Subcutaneous abdominal adipose tissue (tissue), 5 donors: ENCODE measurements at regions not wholly inside any gene's neighbourhood (a gene's known extent, or its start where the extent isn't known, plus 50 kb on each side); places are given as distances from the start of the nearest gene placed in this dataset.

Experiments
- H3K27ac ChIP-seq: one replicate; pipeline ENCODE4 v1.7.0; 2013; ENCODE audit warnings: low read depth, mild to moderate bottlenecking, inconsistent platforms, low read length, moderate library complexity
- H3K27me3 ChIP-seq, 5 donors: one replicate each; pipeline ENCODE4 v1.7.0; 2013; ENCODE audit warnings: low read length in 5 of 5, inconsistent platforms in 1 of 5; ENCODE audit not compliant: control insufficient read depth in 5 of 5, insufficient read depth in 4 of 5
- H3K36me3 ChIP-seq, 5 donors: one replicate each; pipeline ENCODE4 v1.7.0; 2013; ENCODE audit warnings: low read length in 5 of 5; ENCODE audit not compliant: control insufficient read depth in 5 of 5, insufficient read depth in 5 of 5
- H3K4me1 ChIP-seq, 5 donors: one replicate each; pipeline ENCODE4 v1.7.0; 2013; ENCODE audit warnings: low read length in 5 of 5, mild to moderate bottlenecking in 3 of 5, moderate library complexity in 1 of 5; ENCODE audit not compliant: control insufficient read depth in 5 of 5, insufficient read depth in 5 of 5
- H3K4me3 ChIP-seq, 5 donors: one replicate each; pipeline ENCODE4 v1.7.0; 2013; ENCODE audit warnings: low read length in 5 of 5, low read depth in 1 of 5
- H3K9ac ChIP-seq, 5 donors: one replicate each; pipeline ENCODE4 v1.7.0; 2013; ENCODE audit warnings: low read length in 5 of 5, mild to moderate bottlenecking in 4 of 5, moderate library complexity in 3 of 5
- H3K9me3 ChIP-seq, 5 donors: one replicate each; pipeline ENCODE4 v1.7.0; 2013; ENCODE audit warnings: low read length in 5 of 5; ENCODE audit not compliant: control insufficient read depth in 5 of 5
- donor health status: healthy.
- donor health status: healthy.
- donor health status: healthy.
- donor health status: healthy.
- donor health status: healthy.

- Histone ChIP-seq H3K9me3 (no peaks in the 10 kb centered on the region), H3K9ac (no peak overlapping the region), H3K4me1 (peaks cover 0 to 10% (median 3%) of the 10 kb centered on the region in 5 donors), H3K4me3 (no peak overlapping the region), H3K36me3 (no peaks in the 10 kb centered on the region), H3K27me3 (no peaks in the 10 kb centered on the region), H3K27ac (no peak overlapping the region)
Measured at GRCh38 chr2:179351057-179351456, 86.4 kb upstream of the SESTD1 start.

GRCh38 chr2:179349670-179350303, 85.2 kb upstream of the SESTD1 start:
- peaks cover 0 to 6% (median 3%) of the 10 kb centered on the region in 5 donors for H3K4me1 ChIP-seq
- H3K27ac ChIP-seq: no peak overlapping the region
- H3K36me3 ChIP-seq: no peaks in the 10 kb centered on the region

GRCh38 chr2:179348906-179349305, 84.3 kb upstream of the SESTD1 start:
- Histone ChIP-seq H3K27me3 (no peaks in the 10 kb centered on the region), H3K4me1 (peaks cover 0 to 15% (median 9%) of the 10 kb centered on the region in 5 donors), H3K27ac (no peak overlapping the region), H3K36me3 (no peaks in the 10 kb centered on the region), H3K9ac (no peak overlapping the region), H3K9me3 (no peaks in the 10 kb centered on the region), H3K4me3 (no peak overlapping the region)

More at GRCh38 chr2:179349670-179350303, 85.2 kb upstream of the SESTD1 start:
- Histone ChIP-seq H3K9me3 (no peaks in the 10 kb centered on the region), H3K4me3 (no peak overlapping the region), H3K27me3 (no peaks in the 10 kb centered on the region), H3K9ac (no peak overlapping the region)

- no peak overlapping the region for H3K4me3 ChIP-seq
- peak overlapping the region; percentile 64 for H3K27ac ChIP-seq
- H3K9ac ChIP-seq: peak overlapping the region in 1 of 5 donors; percentile 41
Measured at GRCh38 chr2:179344970-179345369, 80.3 kb upstream of the SESTD1 start.

GRCh38 chr2:179344280-179344964, 79.8 kb upstream of the SESTD1 start:
- H3K9me3 ChIP-seq: no peaks in the 10 kb centered on the region
- H3K9ac ChIP-seq: peak overlapping the region in 2 of 5 donors; percentile 9 to 41
- H3K4me1 ChIP-seq: peaks cover 0 to 41% (median 28%) of the 10 kb centered on the region in 5 donors
- peak overlapping the region; percentile 64 for H3K27ac ChIP-seq
- H3K4me3 ChIP-seq: peak overlapping the region in 1 of 5 donors; percentile 28
- no peaks in the 10 kb centered on the region for H3K36me3 ChIP-seq
- no peaks in the 10 kb centered on the region for H3K27me3 ChIP-seq

More at GRCh38 chr2:179344970-179345369, 80.3 kb upstream of the SESTD1 start:
- peaks cover 0 to 41% (median 28%) of the 10 kb centered on the region in 5 donors for H3K4me1 ChIP-seq
- H3K27me3 ChIP-seq: no peaks in the 10 kb centered on the region
- H3K36me3 ChIP-seq: no peaks in the 10 kb centered on the region
- no peaks in the 10 kb centered on the region for H3K9me3 ChIP-seq

- no peaks in the 10 kb centered on the region for H3K9me3 ChIP-seq
- H3K27ac ChIP-seq: peak overlapping the region; percentile 64
- H3K9ac ChIP-seq: peak overlapping the region in 1 of 5 donors; percentile 9
- no peaks in the 10 kb centered on the region for H3K27me3 ChIP-seq
- H3K4me3 ChIP-seq: no peak overlapping the region
- no peaks in the 10 kb centered on the region for H3K36me3 ChIP-seq
- peaks cover 0 to 42% (median 29%) of the 10 kb centered on the region in 5 donors for H3K4me1 ChIP-seq
Measured at GRCh38 chr2:179343945-179344279, 79.3 kb upstream of the SESTD1 start.

GRCh38 chr2:179341152-179341866, 76.7 kb upstream of the SESTD1 start:
- Histone ChIP-seq H3K9me3 (no peaks in the 10 kb centered on the region), H3K4me1 (peaks cover 0 to 65% (median 52%) of the 10 kb centered on the region in 5 donors), H3K36me3 (no peaks in the 10 kb centered on the region), H3K9ac (no peak overlapping the region), H3K4me3 (no peak overlapping the region), H3K27me3 (no peaks in the 10 kb centered on the region), H3K27ac (peak overlapping the region; percentile 74)

- Histone ChIP-seq H3K9ac (no peak overlapping the region), H3K36me3 (no peaks in the 10 kb centered on the region), H3K4me1 (peaks cover 0 to 66% (median 52%) of the 10 kb centered on the region in 5 donors), H3K4me3 (no peak overlapping the region), H3K27me3 (no peaks in the 10 kb centered on the region), H3K9me3 (no peaks in the 10 kb centered on the region), H3K27ac (peak overlapping the region; percentile 74)
Measured at GRCh38 chr2:179340678-179341077, 76.0 kb upstream of the SESTD1 start.

GRCh38 chr2:179338681-179339080, 74.0 kb upstream of the SESTD1 start:
- no peaks in the 10 kb centered on the region for H3K9me3 ChIP-seq
- no peaks in the 10 kb centered on the region for H3K27me3 ChIP-seq
- no peak overlapping the region for H3K4me3 ChIP-seq
- peak overlapping the region; percentile 78 for H3K27ac ChIP-seq
- H3K36me3 ChIP-seq: no peaks in the 10 kb centered on the region
- no peak overlapping the region for H3K9ac ChIP-seq
- H3K4me1 ChIP-seq: peaks cover 0 to 55% (median 41%) of the 10 kb centered on the region in 5 donors
